DOHH2 (cell line): ENCODE measurements at regions not wholly inside any gene's neighbourhood (a gene's known extent, or its start where the extent isn't known, plus 50 kb on each side); places are given as distances from the start of the nearest gene placed in this dataset.

Experiments
- EZH2phosphoT487 ChIP-seq: fragments of 200-600 bp; sonication (generic); IDR thresholded peaks from 2 replicates; pipeline ENCODE4 v1.6.1; 2017; ENCODE audit warnings: borderline replicate concordance, mild to moderate bottlenecking, antibody characterized with exemption, low read length, moderate library complexity, mixed read lengths
- TF ChIP-seq, protein P1 (sequence below): fragments of 200-600 bp; sonication (generic); IDR thresholded peaks from one replicate; pipeline ENCODE4 v1.5.1; 2014; ENCODE audit warnings: antibody characterized with exemption, mild to moderate bottlenecking, low read depth, low read length; ENCODE audit not compliant: poor library complexity, severe bottlenecking

GRCh38 chr10:2679646-2680045 lies 387.7 kb upstream of the PFKP start:
- TF ChIP-seq, protein P1, sequence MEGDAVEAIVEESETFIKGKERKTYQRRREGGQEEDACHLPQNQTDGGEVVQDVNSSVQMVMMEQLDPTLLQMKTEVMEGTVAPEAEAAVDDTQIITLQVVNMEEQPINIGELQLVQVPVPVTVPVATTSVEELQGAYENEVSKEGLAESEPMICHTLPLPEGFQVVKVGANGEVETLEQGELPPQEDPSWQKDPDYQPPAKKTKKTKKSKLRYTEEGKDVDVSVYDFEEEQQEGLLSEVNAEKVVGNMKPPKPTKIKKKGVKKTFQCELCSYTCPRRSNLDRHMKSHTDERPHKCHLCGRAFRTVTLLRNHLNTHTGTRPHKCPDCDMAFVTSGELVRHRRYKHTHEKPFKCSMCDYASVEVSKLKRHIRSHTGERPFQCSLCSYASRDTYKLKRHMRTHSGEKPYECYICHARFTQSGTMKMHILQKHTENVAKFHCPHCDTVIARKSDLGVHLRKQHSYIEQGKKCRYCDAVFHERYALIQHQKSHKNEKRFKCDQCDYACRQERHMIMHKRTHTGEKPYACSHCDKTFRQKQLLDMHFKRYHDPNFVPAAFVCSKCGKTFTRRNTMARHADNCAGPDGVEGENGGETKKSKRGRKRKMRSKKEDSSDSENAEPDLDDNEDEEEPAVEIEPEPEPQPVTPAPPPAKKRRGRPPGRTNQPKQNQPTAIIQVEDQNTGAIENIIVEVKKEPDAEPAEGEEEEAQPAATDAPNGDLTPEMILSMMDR = no peak
- no peak for TF ChIP-seq EZH2phosphoT487
